ENCODE measurements at regions not wholly inside any gene's neighbourhood (a gene's known extent, or its start where the extent isn't known, plus 50 kb on each side); places are given as distances from the start of the nearest gene placed in this dataset.
A peak's percentile ranks its signal among the peaks of the same experiment; 100 is the strongest.

- no peaks in the 10 kb centered on the region for H3K36me3 ChIP-seq
- peak overlapping the region in 3 of 8 donors; percentile 9 to 47 (median 47) for H3K27ac ChIP-seq
- H3K27me3 ChIP-seq (replicated peaks in 1 of 7) = no peaks in the 10 kb centered on the region
- no peak for DNase-seq
- TF ChIP-seq POLR2AphosphoS5 (IDR thresholded peaks at IDR 0.05) = no peak
- TF ChIP-seq CTCF (IDR thresholded peaks at IDR 0.05 in 8 of 11, conservative IDR thresholded peaks at IDR 0.05 in 3 of 11) = no peak
- no peak for TF ChIP-seq POLR2A (IDR thresholded peaks at IDR 0.05)
- no peaks in the 10 kb centered on the region for H3K9me3 ChIP-seq
- intact Hi-C loops (cut with DNase I; ENCODE audit: low total_unique reads) = no loop called here
- peaks cover 8 to 57% (median 25%) of the 10 kb centered on the region in 6 donors for H3K4me1 ChIP-seq
- H3K4me3 ChIP-seq = no peak overlapping the region
- WGBS, 5 donors = 65 to 80% (median 71%) methylated on average over 5 of the region's 5 CpGs
Measured at GRCh38 chr1:55313903-55314302, 98.7 kb upstream of the USP24 start.

GRCh38 chr1:55311979-55312378 is 96.8 kb upstream of the USP24 start:
- DNase-seq = no peak
- intact Hi-C loops (cut with DNase I; ENCODE audit: low total_unique reads) = no loop called here
- Histone ChIP-seq H3K27ac (no peak overlapping the region), H3K27me3 (replicated peaks in 1 of 7) (no peaks in the 10 kb centered on the region), H3K36me3 (no peaks in the 10 kb centered on the region), H3K4me3 (no peak overlapping the region), H3K9me3 (no peaks in the 10 kb centered on the region), H3K4me1 (peaks cover 2 to 40% (median 10%) of the 10 kb centered on the region in 6 donors)
- WGBS, 5 donors = 86 to 94% (median 92%) methylated on average over 4 of the region's 4 CpGs
- TF ChIP-seq POLR2A (IDR thresholded peaks at IDR 0.05) (no peak), POLR2AphosphoS5 (IDR thresholded peaks at IDR 0.05) (no peak), CTCF (IDR thresholded peaks at IDR 0.05 in 8 of 11, conservative IDR thresholded peaks at IDR 0.05 in 3 of 11) (no peak)

- 59 to 76% (median 64%) methylated on average over 7 of the region's 7 CpGs for WGBS, 5 donors
- Histone ChIP-seq H3K4me3 (no peak overlapping the region), H3K9me3 (no peaks in the 10 kb centered on the region), H3K36me3 (no peaks in the 10 kb centered on the region), H3K27ac (no peak overlapping the region), H3K4me1 (peaks cover 0 to 32% (median 2%) of the 10 kb centered on the region in 6 donors), H3K27me3 (replicated peaks in 1 of 7) (no peaks in the 10 kb centered on the region)
- no peak for TF ChIP-seq CTCF (IDR thresholded peaks at IDR 0.05 in 8 of 11, conservative IDR thresholded peaks at IDR 0.05 in 3 of 11)
- no peak for TF ChIP-seq POLR2A (IDR thresholded peaks at IDR 0.05)
- TF ChIP-seq POLR2AphosphoS5 (IDR thresholded peaks at IDR 0.05) = no peak
- intact Hi-C loops (cut with DNase I; ENCODE audit: low total_unique reads) = no loop called here
- DNase-seq = no peak
Measured at GRCh38 chr1:55311057-55311641, 96.0 kb upstream of the USP24 start.

- intact Hi-C loops (cut with DNase I; ENCODE audit: low total_unique reads) = no loop called here
- Histone ChIP-seq H3K27ac (no peak overlapping the region), H3K36me3 (no peaks in the 10 kb centered on the region), H3K27me3 (replicated peaks in 1 of 7) (no peaks in the 10 kb centered on the region), H3K9me3 (no peaks in the 10 kb centered on the region), H3K4me1 (peaks cover 0 to 27% (median 2%) of the 10 kb centered on the region in 6 donors), H3K4me3 (no peak overlapping the region)
- DNase-seq = no peak
- 51 to 73% (median 65%) methylated on average over 3 of the region's 3 CpGs for WGBS, 5 donors
- TF ChIP-seq POLR2AphosphoS5 (IDR thresholded peaks at IDR 0.05) (no peak), CTCF (IDR thresholded peaks at IDR 0.05 in 8 of 11, conservative IDR thresholded peaks at IDR 0.05 in 3 of 11) (no peak), POLR2A (IDR thresholded peaks at IDR 0.05) (no peak)
Measured at GRCh38 chr1:55310505-55310971, 95.4 kb upstream of the USP24 start.
